GM19324 (cell line): ENCODE measurements at regions not wholly inside any gene's neighbourhood (a gene's known extent, or its start where the extent isn't known, plus 50 kb on each side); places are given as distances from the start of the nearest gene placed in this dataset.

Source experiments
- ATAC-seq: cut with Tn5 transposase; IDR thresholded peaks from one replicate; pipeline ENCODE4 v1.9.1; 2021; ENCODE audit warnings: mild to moderate bottlenecking, moderate library complexity; ENCODE audit not compliant: unreplicated experiment, low FRiP score

GRCh38 chr10:63707254-63707910 is 186.2 kb downstream of the REEP3 start:
- no peak for ATAC-seq

GRCh38 chr10:63708421-63708820 is 187.2 kb downstream of the REEP3 start:
- ATAC-seq: no peak

DNA sequence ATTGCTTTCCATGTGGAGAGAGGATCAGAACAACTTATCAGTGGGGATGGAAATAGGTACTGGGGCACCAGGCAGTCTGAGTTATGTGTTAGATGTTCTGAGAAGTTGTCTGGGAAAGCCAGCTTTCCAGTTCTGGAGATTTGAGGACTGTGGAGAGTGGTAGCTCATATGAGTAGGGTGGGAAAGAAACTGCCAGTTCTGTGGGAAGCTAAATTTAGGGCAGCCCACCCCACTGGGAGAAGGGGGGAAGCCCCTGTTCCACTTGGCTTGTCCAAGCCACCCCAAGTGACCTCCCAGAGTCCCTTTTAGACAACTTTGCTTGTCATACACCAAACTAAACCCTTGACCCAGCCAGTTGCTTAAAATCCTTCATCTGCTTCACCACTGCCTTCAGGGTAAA is 189.5 kb downstream of the REEP3 start:
- ATAC-seq: no peak

DNA sequence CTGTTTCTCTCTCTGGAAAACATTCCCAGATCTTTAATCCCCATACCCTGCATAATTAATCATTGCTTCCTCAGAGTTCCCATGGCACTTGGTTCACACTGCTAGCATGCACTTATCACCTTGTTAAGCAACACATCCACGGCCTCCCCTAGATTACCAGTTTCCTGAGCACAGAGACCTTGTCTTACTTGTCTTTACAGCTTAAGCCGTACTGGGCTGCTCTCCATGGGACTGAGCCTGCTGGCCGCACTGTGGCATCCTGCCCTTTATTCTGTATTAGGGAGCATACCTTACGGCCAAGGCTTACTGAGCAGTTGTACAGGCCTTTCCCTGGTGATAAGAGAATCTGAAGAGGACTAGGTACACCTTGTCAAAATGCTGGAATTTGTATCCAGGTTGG is 190.2 kb downstream of the REEP3 start:
- ATAC-seq: no peak

DNA sequence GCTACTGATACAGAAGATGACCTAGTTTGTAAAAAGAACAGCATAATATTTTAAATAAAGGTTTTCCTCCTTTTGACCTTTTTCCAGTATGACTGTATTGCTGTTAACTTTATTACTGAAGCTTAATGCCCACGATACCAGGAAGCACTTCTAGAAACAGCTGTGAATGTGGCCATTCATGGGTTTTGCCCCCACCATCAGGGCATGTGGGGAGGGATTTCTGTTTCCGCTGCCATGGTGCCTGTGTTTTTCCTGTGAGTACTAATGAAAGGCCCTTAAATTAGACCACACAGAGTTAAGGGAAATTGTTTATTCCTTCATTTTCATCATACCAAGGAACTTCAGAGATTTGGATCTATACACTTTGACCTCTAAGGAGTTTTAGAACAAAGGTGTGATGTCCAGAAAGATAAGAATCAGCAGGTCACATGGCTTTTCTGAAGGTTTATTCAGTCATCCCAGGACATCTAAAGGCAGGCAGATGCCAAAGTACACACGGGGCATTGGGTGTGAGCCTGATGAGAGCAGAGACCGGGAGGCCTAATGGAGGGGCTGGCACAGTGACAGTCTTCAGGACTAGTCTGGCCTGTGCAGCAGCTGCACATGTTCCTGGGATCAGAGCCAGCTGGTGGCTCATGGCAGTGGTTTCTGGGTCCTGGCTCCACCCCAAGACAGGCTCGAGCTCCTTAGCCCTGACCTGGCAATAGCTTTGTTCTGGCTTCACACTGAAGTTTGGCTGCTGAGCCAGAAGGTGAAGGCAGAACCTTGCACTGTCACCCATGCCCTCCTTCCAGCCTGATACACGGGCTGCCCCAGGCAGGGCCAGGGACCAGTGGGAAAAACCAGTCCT is 190.9 kb downstream of the REEP3 start:
- no peak for ATAC-seq

DNA sequence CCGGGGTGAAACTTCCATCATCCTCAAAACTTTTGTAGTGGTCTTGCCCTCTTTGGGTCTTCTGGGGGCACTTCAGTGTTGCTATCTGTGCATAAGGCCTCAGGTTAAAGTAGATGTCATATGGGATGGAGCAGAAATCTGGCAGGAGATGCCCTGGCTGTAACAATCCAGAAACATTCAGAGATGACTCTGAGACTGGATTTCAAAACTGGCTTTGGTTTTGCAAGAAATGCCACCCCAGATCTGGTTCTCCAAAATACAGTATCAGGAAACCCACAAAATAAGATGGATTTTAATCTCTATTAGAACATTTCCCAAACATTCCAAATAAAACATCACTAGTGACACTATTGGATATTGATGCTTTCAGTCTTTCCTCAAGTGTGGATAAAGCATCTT is 191.5 kb downstream of the REEP3 start:
- ATAC-seq: no peak

DNA sequence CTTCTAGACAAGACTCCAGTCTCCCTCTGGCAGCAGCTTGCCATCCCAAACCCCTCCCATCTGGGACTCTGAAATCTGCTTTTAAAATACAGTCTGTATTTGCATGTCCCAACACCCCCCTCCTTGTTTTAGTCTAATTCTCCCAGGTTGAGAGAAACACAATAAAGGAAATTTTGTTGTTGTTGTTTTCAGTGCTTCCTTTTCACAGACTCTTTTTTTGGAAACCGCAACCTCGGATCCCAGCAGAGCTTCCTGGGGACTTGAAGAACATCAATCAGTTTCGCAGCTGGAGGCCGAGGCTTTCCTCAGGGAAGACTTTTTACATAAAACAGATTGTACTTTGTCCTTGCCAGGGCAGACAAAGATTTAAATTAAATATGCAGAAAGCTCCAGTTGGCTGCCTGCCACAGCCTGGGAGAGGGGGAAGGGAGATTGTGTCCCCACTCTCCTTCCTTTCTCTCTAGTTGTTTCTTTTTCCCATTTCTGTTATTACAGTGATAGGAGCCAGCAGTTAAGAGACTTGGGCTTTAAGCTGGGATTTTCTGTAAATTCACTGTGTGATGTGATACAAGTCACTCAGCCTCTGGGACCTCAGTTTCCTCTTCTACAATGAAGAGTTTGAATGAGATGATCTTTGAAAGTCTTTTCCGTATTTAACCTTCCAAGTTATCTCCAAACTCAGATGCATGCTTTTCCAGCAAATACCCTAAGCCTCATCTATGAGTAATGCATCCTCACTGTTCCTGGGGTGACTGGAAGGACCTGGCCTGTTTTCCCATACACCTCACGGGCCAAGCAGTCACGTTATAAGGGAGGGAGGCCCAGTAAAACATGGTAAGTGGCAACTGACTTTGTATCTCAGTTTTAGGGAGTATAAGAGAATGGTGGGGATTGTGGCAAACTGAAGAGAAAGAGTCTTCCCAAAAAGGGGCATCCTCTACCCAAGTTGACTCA is 192.3 kb downstream of the REEP3 start:
- no peak for ATAC-seq

DNA sequence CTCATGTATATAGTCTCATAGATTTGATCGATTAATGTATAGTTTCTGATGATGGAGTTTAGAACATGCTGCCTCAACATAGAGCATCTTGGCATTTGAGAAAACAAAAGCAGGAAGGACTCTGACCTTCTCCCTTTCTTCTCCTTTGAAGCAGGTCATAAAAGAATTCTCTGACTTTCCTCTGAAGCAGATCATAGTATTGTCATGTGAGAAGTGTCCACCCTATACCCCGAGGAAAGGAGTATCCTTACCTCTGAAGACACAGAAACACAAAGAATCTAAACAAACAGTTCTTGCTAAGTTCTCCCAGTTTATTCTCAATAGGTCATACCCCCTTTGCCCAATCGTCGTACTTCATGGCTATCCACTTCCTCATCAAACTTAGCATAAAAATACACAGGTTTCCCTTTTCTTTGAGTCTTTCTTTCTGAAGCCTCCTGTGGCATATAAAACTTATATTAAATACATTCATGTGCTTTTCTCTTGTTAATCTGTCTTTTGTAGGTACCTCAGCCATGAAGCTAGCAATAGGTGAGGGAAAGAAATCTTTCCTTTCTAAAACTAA is 194.9 kb downstream of the REEP3 start:
- no peak for ATAC-seq

DNA sequence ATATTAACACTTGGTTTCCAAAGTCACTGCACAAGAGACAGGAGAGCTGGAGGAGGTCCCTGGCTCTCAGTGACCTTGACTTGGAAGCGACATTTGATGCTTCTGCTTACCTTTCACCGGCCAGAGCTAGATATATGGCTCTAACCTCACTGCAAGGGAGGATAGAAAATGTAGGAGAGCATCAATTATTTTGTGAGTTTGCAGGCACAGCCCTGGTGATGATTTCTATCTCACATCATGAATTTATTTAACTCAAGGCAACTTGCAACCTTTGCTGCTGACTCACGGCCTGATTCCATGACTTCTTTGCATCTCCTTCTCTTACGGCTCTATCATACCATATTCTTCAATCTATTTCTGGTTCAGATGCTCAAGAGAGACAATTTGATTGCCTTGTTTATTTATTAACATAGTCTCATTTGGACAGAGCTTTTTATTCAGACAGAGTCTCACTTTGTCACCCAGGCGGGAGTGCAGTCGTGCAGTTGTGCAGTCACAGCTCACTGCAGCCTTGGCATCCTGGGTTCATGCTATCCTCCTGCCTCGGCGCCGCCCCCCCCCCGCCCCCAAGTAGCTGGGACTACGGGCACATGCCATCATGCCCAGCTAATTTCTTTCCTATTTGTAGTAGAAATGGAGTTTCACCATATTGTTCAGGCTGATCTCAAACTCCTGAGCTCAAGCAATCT is 196.0 kb downstream of the REEP3 start:
- no peak for ATAC-seq

GRCh38 chr10:63718006-63718405 is 196.8 kb downstream of the REEP3 start:
- no peak for ATAC-seq

DNA sequence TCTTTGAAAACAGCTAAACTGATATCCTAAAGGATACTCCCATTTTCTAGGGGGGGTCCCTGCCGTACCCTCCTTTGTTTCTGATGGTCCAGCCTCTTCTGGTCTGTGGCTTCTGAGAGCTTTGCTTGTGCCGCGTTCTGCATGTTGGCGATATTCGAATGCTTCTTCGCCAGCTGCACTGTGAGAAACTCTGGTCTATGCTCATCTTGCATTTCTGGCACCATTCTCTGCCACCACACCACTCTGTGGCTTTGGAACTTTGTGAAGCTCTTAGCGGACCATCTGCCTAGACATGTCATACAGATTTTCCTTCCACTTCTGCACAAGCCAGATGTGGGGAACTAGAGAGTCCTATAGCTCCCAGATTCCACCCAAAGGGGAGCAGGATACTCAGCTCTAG is 197.2 kb downstream of the REEP3 start:
- no peak for ATAC-seq

DNA sequence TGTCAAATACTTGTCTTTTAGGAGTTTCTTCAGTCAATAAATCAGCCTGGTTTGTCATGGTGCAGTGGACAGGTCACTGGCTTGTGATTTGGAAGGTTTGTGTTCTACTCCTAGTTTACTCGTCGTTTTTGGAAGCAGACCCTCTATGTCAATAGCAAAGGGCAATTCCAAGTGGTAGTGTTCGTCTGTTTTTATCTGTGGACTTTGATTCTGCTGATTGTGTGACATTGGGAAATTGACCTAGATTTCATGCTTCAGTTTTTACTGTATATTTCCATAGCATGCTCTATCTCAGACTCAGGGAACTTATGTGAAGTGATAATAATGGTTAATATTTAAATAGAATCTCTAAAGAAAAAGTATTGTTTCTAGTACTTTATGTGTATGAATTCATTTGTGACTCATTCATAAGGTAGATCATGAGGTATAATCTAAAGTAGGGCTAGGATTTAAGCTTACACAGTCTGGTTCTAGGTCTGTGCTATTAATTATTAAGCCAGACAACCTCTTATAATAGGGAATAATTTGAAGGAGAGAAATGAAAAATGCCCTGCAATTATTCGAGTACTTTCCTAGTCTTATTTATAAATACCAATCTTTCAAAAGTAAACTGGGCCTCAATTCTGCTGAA is 198.1 kb downstream of the REEP3 start:
- no peak for ATAC-seq

DNA sequence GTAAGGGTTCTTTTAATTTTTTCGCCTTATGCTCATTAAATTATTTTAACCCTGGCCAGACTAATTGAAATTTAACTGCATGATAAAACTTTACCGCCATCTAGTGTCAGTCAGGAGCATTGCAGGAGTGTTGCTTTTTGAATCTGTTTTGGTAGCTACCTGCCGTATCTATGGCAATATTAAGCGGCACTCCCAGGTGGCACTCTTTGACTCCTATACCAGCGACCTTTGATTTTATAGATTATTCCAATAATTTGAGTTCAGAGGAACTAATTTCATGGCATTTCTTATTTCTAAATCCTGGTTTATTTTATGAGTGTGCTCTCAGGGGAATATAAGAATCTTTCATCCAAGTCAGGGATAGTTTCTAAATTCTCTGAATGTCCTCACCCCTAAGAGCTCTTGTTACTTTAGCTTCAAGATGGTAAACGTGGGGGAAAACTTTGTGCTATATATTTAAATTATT is 198.9 kb downstream of the REEP3 start:
- no peak for ATAC-seq

DNA sequence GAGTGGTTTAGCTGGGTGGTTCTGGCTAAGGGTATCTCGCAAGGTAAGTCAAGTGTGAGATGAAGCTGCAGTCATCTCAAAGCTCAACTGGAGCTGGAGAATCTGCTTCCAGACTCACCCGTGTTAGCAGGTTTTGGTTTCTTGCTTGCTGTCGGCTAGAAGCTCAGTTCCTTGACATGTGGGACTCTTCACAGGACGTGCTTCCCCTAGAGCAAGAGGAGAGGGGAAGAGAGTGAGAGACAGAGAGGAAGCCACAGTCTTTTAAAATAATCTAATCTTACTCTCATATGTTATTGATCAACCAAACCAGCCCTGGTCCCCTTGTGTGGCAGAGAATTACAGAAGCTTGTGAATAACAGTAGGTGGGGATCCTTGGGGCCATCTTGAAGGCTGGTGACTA is 199.5 kb downstream of the REEP3 start:
- peak; percentile 57 for ATAC-seq

DNA sequence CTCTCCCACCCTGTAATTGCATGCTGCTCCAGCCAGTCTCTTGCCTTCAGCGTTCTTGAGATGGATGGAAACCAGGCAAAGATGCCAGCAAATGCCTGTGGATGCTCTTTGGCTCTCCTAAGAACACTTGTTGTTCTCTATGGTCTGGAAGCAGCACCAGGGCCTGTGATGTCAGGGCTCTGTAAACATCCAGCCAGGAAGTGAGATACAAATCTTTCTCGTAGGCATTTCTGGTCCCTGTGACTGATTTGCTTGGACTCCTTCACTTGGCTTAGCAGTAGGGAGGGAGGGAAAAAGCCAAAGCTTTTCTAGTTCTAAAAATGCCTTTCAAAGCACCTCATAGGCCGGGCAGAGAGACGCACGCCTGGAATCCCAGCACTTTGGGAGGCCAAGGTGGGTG is 201.3 kb downstream of the REEP3 start:
- no peak for ATAC-seq

GRCh38 chr10:63723320-63723719 is 202.1 kb downstream of the REEP3 start:
- ATAC-seq: no peak

GRCh38 chr10:63723741-63724140 is 202.5 kb downstream of the REEP3 start:
- ATAC-seq: no peak

DNA sequence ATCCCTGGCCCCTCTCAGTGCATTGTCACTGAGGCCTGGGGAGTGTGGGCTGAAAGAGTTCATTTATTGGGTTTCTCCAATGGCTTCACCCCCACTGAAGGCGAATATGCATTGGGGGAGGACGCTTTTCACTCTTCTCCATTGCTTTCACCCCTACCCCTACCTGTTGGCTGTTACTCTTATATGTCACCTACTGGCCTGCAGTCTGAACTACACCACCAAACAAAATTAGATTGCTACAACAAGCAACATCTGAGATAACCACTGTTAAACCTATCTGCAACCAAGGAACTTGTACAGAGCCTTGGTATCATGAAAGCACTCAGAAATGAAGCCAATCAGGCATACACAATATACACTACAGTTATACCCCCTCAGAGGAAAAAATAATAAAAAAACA is 203.7 kb downstream of the REEP3 start:
- no peak for ATAC-seq

GRCh38 chr10:63726867-63727266 is 205.7 kb downstream of the REEP3 start:
- no peak for ATAC-seq

GRCh38 chr10:63727636-63728035 is 206.4 kb downstream of the REEP3 start:
- ATAC-seq: no peak
